ENCODE measurements at regions not wholly inside any gene's neighbourhood (a gene's known extent, or its start where the extent isn't known, plus 50 kb on each side); places are given as distances from the start of the nearest gene placed in this dataset.

GRCh38 chr15:70341566-70341965 is 243.8 kb upstream of the TLE3 start:
- Histone ChIP-seq H3K36me3 (ENCODE audit: insufficient read depth, low read length) (no peaks in the 10 kb centered on the region), H3K4me3 (ENCODE audit: low read length) (no peak overlapping the region), H3K27me3 (ENCODE audit: insufficient read depth, low read depth, low read length) (no peaks in the 10 kb centered on the region), H3K27ac (ENCODE audit: low read length) (no peak overlapping the region), H3K4me2 (ENCODE audit: low read length) (no peak overlapping the region), H3K9me3 (ENCODE audit: low read length) (no peaks in the 10 kb centered on the region), H3K9ac (ENCODE audit: low read length) (no peak overlapping the region), H2AFZ (ENCODE audit: low read depth, low read length) (no peak overlapping the region), H3K79me2 (replicated peaks; ENCODE audit: insufficient read depth, low read length) (no peaks in the 10 kb centered on the region), H3K9me2 (ENCODE audit: insufficient read depth, low read length) (no peaks in the 10 kb centered on the region), H3F3A (ENCODE audit: insufficient read depth, low read length, poor library complexity, severe bottlenecking) (no peaks in the 10 kb centered on the region), H4K20me1 (ENCODE audit: insufficient read depth) (no peaks in the 10 kb centered on the region)
- TF ChIP-seq TAF1 (IDR thresholded peaks at IDR 0.05; ENCODE audit: low read depth): no peak
- TF ChIP-seq CTCF (IDR thresholded peaks at IDR 0.05; ENCODE audit: poor library complexity, severe bottlenecking): no peak
- no peak for TF ChIP-seq EZH2 (IDR thresholded peaks at IDR 0.05; ENCODE audit: borderline replicate concordance, insufficient read depth, low read length, poor library complexity, severe bottlenecking)
- no peak for TF ChIP-seq EP300 (conservative IDR thresholded peaks at IDR 0.05; ENCODE audit: poor library complexity, severe bottlenecking)
- TF ChIP-seq POLR2AphosphoS5 (IDR thresholded peaks at IDR 0.05): no peak
- TF ChIP-seq MXI1 (conservative IDR thresholded peaks at IDR 0.05; ENCODE audit: poor library complexity, severe bottlenecking): no peak
- TF ChIP-seq RAD21 (conservative IDR thresholded peaks at IDR 0.05): no peak
- no peak for TF ChIP-seq REST (IDR thresholded peaks at IDR 0.05; ENCODE audit: borderline replicate concordance)
- TF ChIP-seq SMC3 (conservative IDR thresholded peaks at IDR 0.05; ENCODE audit: poor library complexity): no peak

GRCh38 chr15:70340494-70340870 is 242.8 kb upstream of the TLE3 start:
- Histone ChIP-seq H3K9me3 (ENCODE audit: low read length) (no peaks in the 10 kb centered on the region), H3K9ac (ENCODE audit: low read length) (no peak overlapping the region), H3K9me2 (ENCODE audit: insufficient read depth, low read length) (no peaks in the 10 kb centered on the region), H3K4me3 (ENCODE audit: low read length) (no peak overlapping the region), H3K36me3 (ENCODE audit: insufficient read depth, low read length) (no peaks in the 10 kb centered on the region), H3K79me2 (replicated peaks; ENCODE audit: insufficient read depth, low read length) (no peaks in the 10 kb centered on the region), H3F3A (ENCODE audit: insufficient read depth, low read length, poor library complexity, severe bottlenecking) (no peaks in the 10 kb centered on the region), H3K4me2 (ENCODE audit: low read length) (no peak overlapping the region), H2AFZ (ENCODE audit: low read depth, low read length) (no peak overlapping the region), H3K27ac (ENCODE audit: low read length) (no peak overlapping the region), H4K20me1 (ENCODE audit: insufficient read depth) (no peaks in the 10 kb centered on the region), H3K27me3 (ENCODE audit: insufficient read depth, low read depth, low read length) (no peaks in the 10 kb centered on the region)
- TF ChIP-seq POLR2AphosphoS5 (IDR thresholded peaks at IDR 0.05) (no peak), EZH2 (IDR thresholded peaks at IDR 0.05; ENCODE audit: borderline replicate concordance, insufficient read depth, low read length, poor library complexity, severe bottlenecking) (no peak), CTCF (IDR thresholded peaks at IDR 0.05; ENCODE audit: poor library complexity, severe bottlenecking) (no peak), EP300 (conservative IDR thresholded peaks at IDR 0.05; ENCODE audit: poor library complexity, severe bottlenecking) (no peak), MXI1 (conservative IDR thresholded peaks at IDR 0.05; ENCODE audit: poor library complexity, severe bottlenecking) (no peak), SMC3 (conservative IDR thresholded peaks at IDR 0.05; ENCODE audit: poor library complexity) (no peak), RAD21 (conservative IDR thresholded peaks at IDR 0.05) (no peak), REST (IDR thresholded peaks at IDR 0.05; ENCODE audit: borderline replicate concordance) (no peak), TAF1 (IDR thresholded peaks at IDR 0.05; ENCODE audit: low read depth) (no peak)

Data from neural cell (in vitro differentiated cells).